Heart right ventricle (tissue), 16 donors: ENCODE measurements at regions not wholly inside any gene's neighbourhood (a gene's known extent, or its start where the extent isn't known, plus 50 kb on each side); places are given as distances from the start of the nearest gene placed in this dataset.

Experiments
- ATAC-seq, 8 donors: fragments of 200-7000 bp; cut with Tn5 transposase; one replicate each; pipeline ENCODE4 v1.9.1; 2020; ENCODE audit warnings: mild to moderate bottlenecking in 8 of 8, moderate library complexity in 8 of 8, moderate number of reproducible peaks in 1 of 8
- DNase-seq, 2 donors: peaks; one replicate each; pipeline ENCODE4 v3.0.0-alpha.2; 2020
- H3K27ac ChIP-seq, 10 donors: fragments of 200-600 bp; sonication (generic) in 2 of 10; one replicate each; pipeline versions ENCODE4 v1.5.0 to v1.8.0; 2020 to 2022; ENCODE audit warnings: mild to moderate bottlenecking in 3 of 10
- H3K27me3 ChIP-seq, 7 donors: fragments of 200-600 bp; one replicate each; pipeline ENCODE4 v1.8.0; 2021 to 2022; ENCODE audit warnings: mild to moderate bottlenecking in 2 of 7
- H3K36me3 ChIP-seq, 9 donors: fragments of 200-600 bp; sonication (generic) in 1 of 9; one replicate each; pipeline versions ENCODE4 v1.5.0 to v1.8.0; 2020 to 2022; ENCODE audit warnings: mild to moderate bottlenecking in 2 of 9
- H3K4me1 ChIP-seq, 9 donors: fragments of 200-600 bp; sonication (generic) in 1 of 9; one replicate each; pipeline versions ENCODE4 v1.5.0 to v1.8.0; 2020 to 2022; ENCODE audit warnings: mild to moderate bottlenecking in 4 of 9
- H3K4me3 ChIP-seq, 10 donors: fragments of 200-600 bp; sonication (generic) in 2 of 10; one replicate each; pipeline versions ENCODE4 v1.5.0 to v1.8.0; 2020 to 2022; ENCODE audit warnings: mild to moderate bottlenecking in 7 of 10, moderate library complexity in 2 of 10
- H3K9me3 ChIP-seq, 11 donors: fragments of 200-600 bp in 10 of 11; sonication (generic) in 2 of 11; one replicate each; pipeline versions ENCODE4 v1.5.0 to v1.8.0; 2013 to 2022; ENCODE audit warnings: mild to moderate bottlenecking in 2 of 11, control low read depth in 1 of 11, moderate library complexity in 1 of 11
- CTCF ChIP-seq, 9 donors: fragments of 200-600 bp; sonication (generic) in 2 of 9; IDR thresholded peaks; one replicate each; pipeline versions ENCODE4 v1.5.0 to v1.8.0; 2021 to 2022; ENCODE audit warnings: antibody characterized with exemption in 9 of 9, mild to moderate bottlenecking in 5 of 9, moderate library complexity in 1 of 9
- WGBS, 2 donors: extraction: QIAGEN DNeasy Blood & Tissue Kit; methylation state at CpG; one replicate each; pipeline ENCODE4 v1.1.7; 2013; ENCODE audit warnings: inconsistent platforms in 1 of 2; 5-methylcytosine and 5-hydroxymethylcytosine counted together
- intact Hi-C, 10 donors: fragments of 100-400 bp; cut with DNase I; formaldehyde crosslinking; loops; one replicate each; pipeline versions ENCODE4 v1.11.1 to v1.14.2; 2022
- donor health status: Arrhythmogenic right ventricular cardiomyopathy.
- donor health status: ischemic (EF 13 %, LVEDD 7.1; RV severe dilation, severe dysfunction).
- donor health status: healthy with polysubstance abuse.
- donor health status: DM: no; HTN: yes; CAD: no.
- donor health status: DM: no; HTN: no; CAD: no.
- donor health status: ischemic (EF 25% LVEDD 6.9; RV normal size, moderate dysfunction).
- donor health status: ischemic (EF 25% LVEDD 5.7; RV mildly dilated, moderate dysfunction).
- donor health status: healthy.
- donor health status: DM: yes; HTN: yes; CAD: no.
- donor health status: Ischemic cardiomyopathy.
- donor health status: ischemic (EF 35%, LVEDD 5.7; RV mildly dilated, moderate dysfunction).
- donor health status: nonischemic (EF 11% LVEDD 7.7; RV severe dilation, severe dysfunction).
- donor health status: DM: yes; HTN: yes; CAD: no.
- donor health status: PGD.
- donor health status: ischemic (EF 29% LVEDD 5.4; RV normal size, mild dysfunction).
- donor health status: nonischemic (EF 23%, LVEDD 6.1; RV moderate dilation, normal function).

- H3K27me3 ChIP-seq = no peaks in the 10 kb centered on the region
- DNase-seq = no peak
- H3K9me3 ChIP-seq = peaks cover 0 to 5% (median 0%) of the 10 kb centered on the region in 11 donors
- 82 to 83% methylated on average over 1 of the region's 1 CpG for WGBS, 2 donors
- H3K4me1 ChIP-seq = no peaks in the 10 kb centered on the region
- no peaks in the 10 kb centered on the region for H3K36me3 ChIP-seq
- no peak overlapping the region for H3K4me3 ChIP-seq
- no peak overlapping the region for H3K27ac ChIP-seq
- TF ChIP-seq CTCF (IDR thresholded peaks at IDR 0.05) = no peak
- intact Hi-C loops = no loop called here
- ATAC-seq = no peak
These were observed 1331.6 kb downstream of the ADGRL3 start for GRCh38 chr4:62531731-62532130.

- WGBS, 2 donors = 34 to 35% methylated on average over 1 of the region's 1 CpG
- Histone ChIP-seq H3K4me1 (no peaks in the 10 kb centered on the region), H3K4me3 (no peak overlapping the region), H3K9me3 (peaks cover 0 to under 1% (median 0%) of the 10 kb centered on the region in 11 donors), H3K36me3 (no peaks in the 10 kb centered on the region), H3K27me3 (no peaks in the 10 kb centered on the region), H3K27ac (no peak overlapping the region)
- TF ChIP-seq CTCF (IDR thresholded peaks at IDR 0.05) = no peak
- intact Hi-C loops = no loop called here
- ATAC-seq = no peak
- DNase-seq = no peak
These were observed 1331.1 kb downstream of the ADGRL3 start for GRCh38 chr4:62531264-62531663.

- no peak for TF ChIP-seq CTCF (IDR thresholded peaks at IDR 0.05)
- Histone ChIP-seq H3K4me3 (no peak overlapping the region), H3K27me3 (no peaks in the 10 kb centered on the region), H3K27ac (no peak overlapping the region), H3K36me3 (no peaks in the 10 kb centered on the region), H3K4me1 (no peaks in the 10 kb centered on the region), H3K9me3 (peaks cover 0 to 8% (median 0%) of the 10 kb centered on the region in 11 donors)
- intact Hi-C loops = no loop called here
- WGBS, 2 donors = 55 to 69% methylated on average over 2 of the region's 2 CpGs
- DNase-seq = no peak
- no peak for ATAC-seq
These were observed 1328.7 kb downstream of the ADGRL3 start for GRCh38 chr4:62528874-62529273.

GRCh38 chr4:62526671-62527070 is 1326.5 kb downstream of the ADGRL3 start:
- Histone ChIP-seq H3K9me3 (peaks cover 0 to 8% (median 0%) of the 10 kb centered on the region in 11 donors), H3K27ac (no peak overlapping the region), H3K36me3 (no peaks in the 10 kb centered on the region), H3K4me1 (no peaks in the 10 kb centered on the region), H3K27me3 (no peaks in the 10 kb centered on the region), H3K4me3 (no peak overlapping the region)
- no peak for ATAC-seq
- intact Hi-C loops = no loop called here
- DNase-seq = no peak
- 91 to 94% methylated on average over 12 of the region's 12 CpGs for WGBS, 2 donors
- no peak for TF ChIP-seq CTCF (IDR thresholded peaks at IDR 0.05)

GRCh38 chr4:62523256-62523655 is 1323.1 kb downstream of the ADGRL3 start:
- intact Hi-C loops = no loop called here
- ATAC-seq (no peak), DNase-seq (no peak)
- no peaks in the 10 kb centered on the region for H3K4me1 ChIP-seq
- H3K27ac ChIP-seq = no peak overlapping the region
- no peak overlapping the region for H3K4me3 ChIP-seq
- H3K9me3 ChIP-seq = peaks cover 0 to 8% (median 0%) of the 10 kb centered on the region in 11 donors
- no peaks in the 10 kb centered on the region for H3K36me3 ChIP-seq
- no peak for TF ChIP-seq CTCF (IDR thresholded peaks at IDR 0.05)
- H3K27me3 ChIP-seq = no peaks in the 10 kb centered on the region
